IPS DF 19.7 (cell line): ENCODE measurements at regions not wholly inside any gene's neighbourhood (a gene's known extent, or its start where the extent isn't known, plus 50 kb on each side); places are given as distances from the start of the nearest gene placed in this dataset.

Experiments
- DNase-seq: peaks from one replicate; pipeline ENCODE4 v3.0.0-alpha.2; 2013; ENCODE audit warnings: low read depth, low spot score

DNA sequence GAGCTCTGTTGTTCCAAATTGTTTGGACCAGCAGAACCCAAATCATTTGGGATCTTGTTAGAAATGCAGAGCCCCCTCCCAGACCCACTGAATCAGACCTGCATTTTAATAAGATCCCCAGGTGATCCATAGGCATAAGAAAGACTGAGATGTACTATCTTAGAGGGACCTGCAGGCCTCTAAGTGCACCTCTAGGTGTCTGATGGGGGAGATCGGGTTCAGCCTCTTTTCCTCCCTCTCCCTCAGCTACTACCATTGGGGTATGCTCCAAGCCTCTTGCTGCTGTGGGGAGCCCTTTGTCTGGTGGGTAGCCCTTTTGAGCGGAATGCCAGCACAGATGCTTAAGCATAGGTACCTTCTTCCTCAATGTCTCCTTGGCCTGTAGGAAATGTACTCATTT, 63.8 kb upstream of the RPS6KA3 start:
- no peak for DNase-seq

GRCh38 chrX:20329435-20329834, 62.7 kb upstream of the RPS6KA3 start:
- DNase-seq, result no peak

GRCh38 chrX:20325786-20326388, 59.2 kb upstream of the RPS6KA3 start:
- DNase-seq, result no peak

DNA sequence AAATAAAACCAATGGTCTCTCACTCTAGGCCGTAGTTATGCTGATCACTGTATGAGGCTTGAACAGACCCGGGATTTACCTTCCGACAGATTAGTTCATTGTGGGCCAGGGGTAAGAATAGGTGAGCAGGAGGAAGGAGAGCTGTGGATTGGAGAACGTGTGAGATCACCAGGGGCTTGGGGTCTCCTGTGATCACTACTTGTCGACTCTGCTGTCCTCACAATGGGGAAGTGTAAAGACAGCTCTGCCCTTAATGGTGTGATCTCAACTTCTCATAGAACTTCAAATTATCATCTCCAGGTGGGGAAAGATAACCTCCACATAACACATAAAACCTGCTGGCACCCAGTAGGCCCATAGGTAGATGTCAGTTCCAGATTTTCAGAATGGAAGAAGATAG, 56.2 kb upstream of the RPS6KA3 start:
- DNase-seq, result no peak

- no peak for DNase-seq
Measured at GRCh38 chrX:20320461-20321159, 53.9 kb upstream of the RPS6KA3 start.

DNA sequence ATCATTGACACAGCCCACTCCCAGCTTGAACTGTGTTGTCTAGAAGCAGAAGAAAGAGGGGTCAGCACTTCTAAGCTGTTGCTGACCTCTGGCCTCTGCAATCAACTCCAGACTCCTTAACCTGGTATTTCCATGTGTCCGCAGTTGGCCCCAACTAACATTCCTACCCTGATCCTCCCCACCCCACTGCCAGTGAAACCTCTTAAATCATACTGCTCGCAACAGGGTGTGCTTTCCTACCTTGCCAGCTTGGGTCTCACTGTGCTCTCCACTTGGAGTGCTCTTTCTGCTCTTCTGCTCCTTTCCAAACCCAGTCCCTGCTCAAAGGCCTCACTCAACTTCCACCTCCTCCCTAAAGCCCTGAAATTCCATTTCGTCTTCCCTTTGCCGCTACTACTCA, 52.3 kb upstream of the RPS6KA3 start:
- DNase-seq, result no peak

DNA sequence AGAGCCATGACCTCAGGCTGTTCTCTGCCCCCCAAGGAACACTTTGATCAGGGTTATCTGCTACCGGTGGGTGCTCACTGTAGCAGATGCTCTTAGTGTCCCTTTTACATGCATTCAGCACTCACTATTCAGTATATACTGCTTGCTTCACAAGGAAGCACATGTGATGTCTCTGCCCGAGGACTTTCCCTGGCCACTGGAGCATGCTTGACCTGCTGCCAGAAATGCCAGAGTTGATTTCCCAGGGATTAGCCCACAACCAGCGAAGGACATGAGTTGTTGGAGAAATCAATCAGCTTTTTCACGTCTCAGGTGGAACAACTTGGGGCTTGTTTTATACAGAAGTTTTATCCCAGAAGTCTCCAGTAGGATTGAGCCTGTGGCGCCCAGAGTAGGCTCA, 51.2 kb upstream of the RPS6KA3 start:
- DNase-seq, result no peak
